IMR-90 (cell line): ENCODE measurements at regions not wholly inside any gene's neighbourhood (a gene's known extent, or its start where the extent isn't known, plus 50 kb on each side); places are given as distances from the start of the nearest gene placed in this dataset.

Source experiments
- ATAC-seq: fragments of 200-7000 bp; cut with Tn5 transposase; 2 replicates; pipeline ENCODE4 v1.9.1; 2020; ENCODE audit warnings: low read depth, mild to moderate bottlenecking, moderate library complexity
- BruUV-seq: library from RNA; stranded (reverse); fragments of 400-500 nt; replicated peaks from 2 replicates; lab custom pipeline; 2021; lab: Mats Ljungman, UMichigan
- CTCF ChIA-PET: fragments of 300-600 bp; formaldehyde crosslinking; extraction: SDS; loops from one replicate; lab custom pipeline; 2021; ENCODE audit warnings: antibody characterized with exemption; lab: Yijun Ruan, JAX
- POLR2A ChIA-PET: fragments of 300-600 bp; sonication (Branson Sonifier 250); formaldehyde crosslinking; loops from one replicate; lab custom pipeline; 2022; ENCODE audit warnings: antibody characterized with exemption; ENCODE audit not compliant: unreplicated experiment; lab: Charles Lee
- DNase-seq: peaks from one replicate; pipeline ENCODE4 v3.0.0; 2013
- H2AFZ ChIP-seq: replicated peaks from 2 replicates; pipeline ENCODE3; 2013; ENCODE audit warnings: low read length, mild to moderate bottlenecking; ENCODE audit not compliant: poor library complexity
- H2AK5ac ChIP-seq: 2 replicates; pipeline ENCODE4 v1.6.1; 2013; ENCODE audit warnings: low read depth, low read length, inconsistent platforms
- H2AK9ac ChIP-seq: replicated peaks from 2 replicates; pipeline ENCODE3; 2013; ENCODE audit warnings: mild to moderate bottlenecking, low read depth, low read length, moderate library complexity; ENCODE audit not compliant: poor library complexity
- H2BK120ac ChIP-seq: 2 replicates; pipeline ENCODE4 v1.6.1; 2013; ENCODE audit warnings: low read depth, low read length, inconsistent platforms
- H2BK15ac ChIP-seq: 3 replicates; pipeline ENCODE4 v1.6.1; 2013; ENCODE audit warnings: low read depth, low read length, inconsistent platforms
- H2BK20ac ChIP-seq: 2 replicates; pipeline ENCODE4 v1.6.1; 2013; ENCODE audit warnings: low read depth, mild to moderate bottlenecking, inconsistent platforms, low read length, moderate library complexity
- H2BK5ac ChIP-seq: 2 replicates; pipeline ENCODE4 v1.6.1; 2013; ENCODE audit warnings: mild to moderate bottlenecking, low read depth, low read length, inconsistent platforms; ENCODE audit not compliant: poor library complexity, severe bottlenecking
- H3K14ac ChIP-seq: replicated peaks from 2 replicates; pipeline ENCODE4 v1.6.1; 2013; ENCODE audit warnings: low read depth, low read length, inconsistent platforms
- H3K18ac ChIP-seq: 2 replicates; pipeline ENCODE4 v1.6.1; 2013; ENCODE audit warnings: low read depth, low read length, control low read depth
- H3K23ac ChIP-seq: 2 replicates; pipeline ENCODE4 v1.6.1; 2013; ENCODE audit warnings: low read depth, low read length, inconsistent platforms
- H3K27ac ChIP-seq: 2 replicates; pipeline ENCODE4 v1.5.1; 2013; ENCODE audit warnings: mild to moderate bottlenecking, control low read depth, low read length; ENCODE audit not compliant: insufficient read depth
- H3K27me3 ChIP-seq: 2 replicates; pipeline ENCODE4 v1.6.1; 2013; ENCODE audit warnings: low read length; ENCODE audit not compliant: control insufficient read depth, insufficient read depth
- H3K36me3 ChIP-seq: 2 replicates; pipeline ENCODE4 v1.6.1; 2013; ENCODE audit warnings: low read length, mixed read lengths; ENCODE audit not compliant: control insufficient read depth, insufficient read depth
- H3K4ac ChIP-seq: 2 replicates; pipeline ENCODE4 v1.6.1; 2013; ENCODE audit warnings: low read depth, low read length, inconsistent platforms
- H3K4me1 ChIP-seq: 2 replicates; pipeline ENCODE4 v1.6.1; 2013; ENCODE audit warnings: low read length, mixed read lengths; ENCODE audit not compliant: control insufficient read depth, insufficient read depth
- H3K4me2 ChIP-seq: 2 replicates; pipeline ENCODE4 v1.6.1; 2013; ENCODE audit warnings: low read depth, mild to moderate bottlenecking, control low read depth, low read length, moderate library complexity
- H3K4me3 ChIP-seq: 2 replicates; pipeline ENCODE4 v1.5.1; 2013; ENCODE audit warnings: low read depth, mild to moderate bottlenecking, control low read depth, low read length, moderate library complexity; ENCODE audit not compliant: insufficient read depth
- H3K56ac ChIP-seq: 2 replicates; pipeline ENCODE4 v1.6.1; 2013; ENCODE audit warnings: low read length, inconsistent platforms; ENCODE audit not compliant: insufficient read depth; ENCODE audit errors: extremely low read depth
- H3K79me1 ChIP-seq, 2 experiments: 2 replicates each; pipeline ENCODE4 v1.6.1; 2013; ENCODE audit warnings: low read length in 2 of 2, inconsistent platforms in 1 of 2, low read depth in 1 of 2
- H3K9ac ChIP-seq: 2 replicates; pipeline ENCODE4 v1.6.1; 2013; ENCODE audit warnings: low read depth, low read length, control low read depth
- H3K9me1 ChIP-seq: 2 replicates; pipeline ENCODE4 v1.6.1; 2013; ENCODE audit warnings: low read length, inconsistent platforms; ENCODE audit not compliant: insufficient read depth
- H3K9me3 ChIP-seq: 2 replicates; pipeline ENCODE4 v1.6.1; 2013; ENCODE audit warnings: low read length; ENCODE audit not compliant: control insufficient read depth, insufficient read depth
- H4K20me1 ChIP-seq: 2 replicates; pipeline ENCODE4 v1.6.1; 2013; ENCODE audit warnings: low read length, inconsistent platforms; ENCODE audit not compliant: insufficient read depth
- H4K5ac ChIP-seq: 2 replicates; pipeline ENCODE4 v1.6.1; 2013; ENCODE audit warnings: mild to moderate bottlenecking, low read depth, low read length, control low read depth
- H4K8ac ChIP-seq, 2 experiments: 2 replicates each; pipeline ENCODE4 v1.6.1; 2013; ENCODE audit warnings: low read depth in 2 of 2, low read length in 2 of 2, control low read depth in 1 of 2, inconsistent platforms in 1 of 2
- H4K91ac ChIP-seq: 2 replicates; pipeline ENCODE4 v1.6.1; 2013; ENCODE audit warnings: low read depth, low read length, inconsistent platforms; ENCODE audit not compliant: insufficient read depth
- CTCF ChIP-seq: conservative IDR thresholded peaks from 2 replicates; pipeline ENCODE4 v1.5.1; 2012; ENCODE audit warnings: mild to moderate bottlenecking, low read depth, low read length, improper control_type of control experiment
- FOS ChIP-seq: fragments of 150-350 bp; IDR thresholded peaks from 2 replicates; pipeline ENCODE4 v1.6.1; 2016; ENCODE audit warnings: low read depth, low read length
- MAFK ChIP-seq: IDR thresholded peaks from 2 replicates; pipeline ENCODE4 v1.6.1; 2012; ENCODE audit warnings: low read depth, low read length, improper control_type of control experiment
- RAD21 ChIP-seq: IDR thresholded peaks from 2 replicates; pipeline ENCODE4 v1.6.1; 2012; ENCODE audit warnings: low read length, improper control_type of control experiment
- RCOR1 ChIP-seq: IDR thresholded peaks from 2 replicates; pipeline ENCODE4 v1.6.1; 2012; ENCODE audit warnings: mild to moderate bottlenecking, low read length, improper control_type of control experiment; ENCODE audit not compliant: insufficient replicate concordance
- RFX5 ChIP-seq: IDR thresholded peaks from 2 replicates; pipeline ENCODE4 v1.8.0; 2012; ENCODE audit warnings: low read depth, mild to moderate bottlenecking, low read length, moderate library complexity
- WGBS, 2 experiments: methylation state at CpG; one replicate each; pipeline versions ENCODE4 v1.1.5 to v1.1.7; 2013; ENCODE audit warnings: missing lambda C conversion rate in 2 of 2; ENCODE audit not compliant: insufficient read length in 1 of 2; ENCODE audit errors: extremely low coverage in 2 of 2; 5-methylcytosine and 5-hydroxymethylcytosine counted together
- dilution Hi-C: fragments of 300-500 bp; cut with HindIII; formaldehyde crosslinking; loops from one replicate; pipeline ENCODE4 v1.14.3; 2018; ENCODE audit warnings: low sequenced_read_pairs; ENCODE audit not compliant: unreplicated experiment
- in situ Hi-C: fragments of 300-500 bp; cut with MboI; formaldehyde crosslinking; loops from 3 replicates; pipeline ENCODE4 v1.14.3; 2019; ENCODE audit warnings: low sequenced_read_pairs, inconsistent platforms, mixed read lengths
- intact Hi-C: fragments of 100-400 bp; cut with micrococcal nuclease; formaldehyde crosslinking; loops from 2 replicates; pipeline ENCODE4 v1.10.0; 2022

DNA sequence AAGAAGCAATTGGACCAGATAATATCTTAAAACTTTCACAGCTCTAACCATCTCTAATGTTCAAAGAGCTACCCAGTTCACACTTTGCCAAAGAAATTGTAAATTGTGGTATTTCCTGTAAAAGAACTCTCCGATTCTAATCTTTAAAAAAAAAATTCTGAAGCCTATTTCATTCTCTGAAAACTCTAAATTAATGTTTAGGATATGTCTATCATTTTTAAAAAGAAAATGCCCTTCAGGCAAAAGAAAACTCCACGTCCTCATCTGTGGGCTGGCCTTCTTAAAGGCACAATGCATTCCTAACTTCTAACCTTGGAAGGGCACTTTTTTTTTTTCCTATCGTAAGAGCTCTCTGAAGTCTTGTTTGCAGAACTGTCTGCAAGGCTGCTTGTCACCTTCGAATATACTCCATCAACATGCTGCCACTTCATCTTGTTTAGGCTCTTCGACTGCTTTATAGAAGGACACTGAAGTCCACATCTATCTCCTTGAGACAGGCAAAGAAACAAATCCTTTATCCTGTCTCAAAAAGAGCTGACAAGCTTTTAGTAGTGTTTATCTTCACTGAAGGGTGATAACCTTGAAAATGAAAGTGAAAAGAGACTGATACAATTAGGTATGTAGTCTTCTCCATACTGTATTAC, 124.3 kb upstream of the SLC39A10 start (continued):
- no peak for TF ChIP-seq RCOR1
- TF ChIP-seq RAD21, result no peak

DNA sequence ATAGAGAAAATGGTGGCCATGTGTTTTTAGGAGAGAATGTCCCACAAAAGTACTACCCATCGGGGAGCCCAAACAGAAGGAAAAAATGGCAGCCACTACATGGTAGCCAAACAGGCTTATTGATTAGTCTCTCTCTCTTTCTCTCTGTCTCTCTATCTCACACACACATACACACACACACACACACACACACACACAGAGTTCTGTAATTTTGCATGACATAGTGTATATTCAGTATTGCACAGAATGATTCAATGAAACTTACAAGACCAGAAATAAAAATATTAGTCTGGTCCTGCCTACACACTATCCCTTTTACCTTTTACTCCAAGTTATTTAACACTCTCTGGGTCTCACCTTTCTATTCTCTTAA, 124.8 kb upstream of the SLC39A10 start:
- Histone ChIP-seq H3K79me1 (peaks cover 8 to 22% of the 10 kb centered on the region in 2 experiments; a peak in 3 of 4 replicates), H4K91ac (peak overlapping the region; percentile 40), H2BK5ac (peak overlapping the region; percentile 97), H3K4ac (peak overlapping the region; percentile 75; the same call in 1 of the 2 replicates), H3K14ac (peak overlapping the region; percentile 33), H2BK20ac (peak overlapping the region; percentile 85), H3K56ac (no peak overlapping the region), H3K9me3 (no peaks in the 10 kb centered on the region), H3K27me3 (no peaks in the 10 kb centered on the region), H3K9me1 (peaks cover 10% of the 10 kb centered on the region; the same call in 1 of the 2 replicates), H4K20me1 (no peaks in the 10 kb centered on the region), H2AK5ac (peak overlapping the region; percentile 44; the same call in 1 of the 2 replicates), H3K4me1 (peaks cover 9% of the 10 kb centered on the region), H4K5ac (peak overlapping the region; percentile 77), H2BK120ac (peak overlapping the region; percentile 72), H2BK15ac (peak overlapping the region; percentile 68; the same call in 2 of the 3 replicates), H3K4me2 (peak overlapping the region; percentile 95; the same call in 1 of the 2 replicates), H4K8ac (peak overlapping the region; percentile 42 to 78; a peak in 3 of 4 replicates), H3K18ac (peak overlapping the region; percentile 81), H3K4me3 (no peak overlapping the region), H2AK9ac (no peak overlapping the region), H2AFZ (peak overlapping the region; percentile 48), H3K36me3 (no peaks in the 10 kb centered on the region), H3K27ac (peak overlapping the region; percentile 97; the same call in 1 of the 2 replicates), H3K9ac (peak overlapping the region; percentile 99; the same call in 1 of the 2 replicates), H3K23ac (peak overlapping the region; percentile 20; the same call in 1 of the 2 replicates)
- TF ChIP-seq FOS (no peak), CTCF (no peak), MAFK (no peak), RFX5 (no peak)
- no TSS peak for BruUV-seq
- in situ Hi-C loops, result loop anchor here (10.0 kb wide), 1 partner anchor 123 kb away; the partner anchor contains the start of gene SLC39A10
- dilution Hi-C loops, result no loop called here
- no CpG with 5 or more reads among the region's 1 CpG for whole genome bisulfite sequencing, 2 experiments
- ATAC-seq, result no peak
- no peak for DNase-seq
- ChIA-PET CTCF (interaction anchor here (0.7 kb wide), 1 partner anchor 488 kb away, joined by 3 read pairs; no protein-coding TSS in a partner anchor), POLR2A (interaction anchor here (0.7 kb wide), 1 partner anchor 128 kb away, joined by 3 read pairs; no protein-coding TSS in a partner anchor)
- intact Hi-C loops, result loop anchor here (2.0 to 10.0 kb wide), 2 partner anchors 125 to 403 kb away; partner anchors contain the start of gene SLC39A10
